BLaER1 (cell line): ENCODE measurements at regions not wholly inside any gene's neighbourhood (a gene's known extent, or its start where the extent isn't known, plus 50 kb on each side); places are given as distances from the start of the nearest gene placed in this dataset.

Experiments used
- H3K27ac ChIP-seq: shearing (Covaris generic); formaldehyde crosslinking; 2 replicates; pipeline ENCODE4 v1.8.1; 2022
- H3K27me3 ChIP-seq: shearing (Covaris generic); formaldehyde crosslinking; 2 replicates; pipeline ENCODE4 v1.8.1; 2022
- H3K36me3 ChIP-seq: shearing (Covaris generic); formaldehyde crosslinking; 2 replicates; pipeline ENCODE4 v1.8.1; 2022
- H3K4me1 ChIP-seq: shearing (Covaris generic); formaldehyde crosslinking; 2 replicates; pipeline ENCODE4 v1.8.1; 2022
- H3K4me2 ChIP-seq: shearing (Covaris generic); formaldehyde crosslinking; 2 replicates; pipeline ENCODE4 v1.8.1; 2022
- H3K4me3 ChIP-seq: shearing (Covaris generic); formaldehyde crosslinking; 2 replicates; pipeline ENCODE4 v1.8.1; 2022
- H3K9ac ChIP-seq: shearing (Covaris generic); formaldehyde crosslinking; 2 replicates; pipeline ENCODE4 v1.8.1; 2022
- H3K9me3 ChIP-seq: shearing (Covaris generic); formaldehyde crosslinking; 2 replicates; pipeline ENCODE4 v1.8.1; 2022
- H4K20me1 ChIP-seq: shearing (Covaris generic); formaldehyde crosslinking; 2 replicates; pipeline ENCODE4 v1.8.1; 2022
- Cebpa-rat ChIP-seq: shearing (Covaris generic); IDR thresholded peaks from 2 replicates; pipeline ENCODE4 v1.8.1; 2022

DNA sequence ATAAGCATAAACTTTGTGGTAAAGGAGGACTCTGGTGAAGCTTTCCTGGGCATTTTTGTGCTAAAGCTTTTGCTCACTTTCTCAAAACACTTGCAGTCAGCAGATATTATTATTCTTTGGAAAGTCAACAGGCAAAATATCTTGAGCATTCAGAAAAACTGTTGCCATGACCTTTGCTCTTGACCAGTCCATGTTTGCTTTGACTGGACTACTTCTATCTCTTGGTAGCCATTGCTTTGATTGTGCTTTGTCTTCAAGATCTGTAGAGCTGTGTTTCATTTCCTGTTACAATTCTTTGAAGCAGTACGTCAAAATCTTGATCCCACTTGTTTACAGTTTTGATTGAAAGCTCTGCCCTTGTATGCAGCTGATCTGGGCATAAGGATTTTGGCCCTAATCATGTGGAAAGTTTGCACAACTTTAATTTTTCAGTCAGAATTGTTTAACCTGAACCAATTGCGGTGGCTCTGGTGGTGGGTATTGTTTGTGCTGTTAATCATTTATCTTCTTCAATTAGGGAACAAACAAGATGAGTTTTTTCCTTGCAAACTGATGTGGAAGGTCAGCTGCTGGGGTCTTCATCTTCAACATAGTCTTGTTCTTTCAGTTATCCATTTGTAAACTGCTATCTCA lies 121.5 kb upstream of the NUDT6 start:
- Histone ChIP-seq H3K27ac (no peak overlapping the region), H3K4me2 (no peak overlapping the region), H3K9ac (no peak overlapping the region), H3K27me3 (no peaks in the 10 kb centered on the region), H3K9me3 (peaks cover 34% of the 10 kb centered on the region), H4K20me1 (no peaks in the 10 kb centered on the region), H3K36me3 (peaks cover 15% of the 10 kb centered on the region; the same call in 1 of the 2 replicates), H3K4me3 (no peak overlapping the region), H3K4me1 (no peaks in the 10 kb centered on the region)
- no peak for TF ChIP-seq Cebpa-rat

GRCh38 chr4:123046096-123046495 lies 123.7 kb upstream of the NUDT6 start:
- no peak for TF ChIP-seq Cebpa-rat
- Histone ChIP-seq H3K4me1 (no peaks in the 10 kb centered on the region), H3K4me2 (no peak overlapping the region), H3K4me3 (no peak overlapping the region), H3K9ac (no peak overlapping the region), H3K36me3 (peaks cover 15% of the 10 kb centered on the region; the same call in 1 of the 2 replicates), H3K27ac (no peak overlapping the region), H4K20me1 (no peaks in the 10 kb centered on the region), H3K9me3 (peaks cover 43% of the 10 kb centered on the region), H3K27me3 (no peaks in the 10 kb centered on the region)

- Histone ChIP-seq H3K27ac (no peak overlapping the region), H3K9me3 (peaks cover 47% of the 10 kb centered on the region), H3K9ac (no peak overlapping the region), H3K4me2 (no peak overlapping the region), H3K27me3 (no peaks in the 10 kb centered on the region), H4K20me1 (no peaks in the 10 kb centered on the region), H3K4me1 (no peaks in the 10 kb centered on the region), H3K36me3 (peaks cover 24% of the 10 kb centered on the region), H3K4me3 (no peak overlapping the region)
- no peak for TF ChIP-seq Cebpa-rat
These were observed 127.6 kb upstream of the NUDT6 start for GRCh38 chr4:123050018-123050417.

- no peak overlapping the region for H3K9ac ChIP-seq
- TF ChIP-seq Cebpa-rat: no peak
- peaks cover 45% of the 10 kb centered on the region for H3K9me3 ChIP-seq
These were observed 129.6 kb upstream of the NUDT6 start for GRCh38 chr4:123052007-123052406.

GRCh38 chr4:123055943-123056342 lies 133.5 kb upstream of the NUDT6 start:
- TF ChIP-seq Cebpa-rat: no peak
- no peak overlapping the region for H3K9ac ChIP-seq
- H3K4me2 ChIP-seq: no peak overlapping the region
- H3K27ac ChIP-seq: no peak overlapping the region
- H4K20me1 ChIP-seq: no peaks in the 10 kb centered on the region
- no peaks in the 10 kb centered on the region for H3K27me3 ChIP-seq
- peaks cover 29% of the 10 kb centered on the region for H3K36me3 ChIP-seq
- H3K4me3 ChIP-seq: no peak overlapping the region
- no peaks in the 10 kb centered on the region for H3K4me1 ChIP-seq
- H3K9me3 ChIP-seq: peaks cover 25% of the 10 kb centered on the region

More at GRCh38 chr4:123052007-123052406, 129.6 kb upstream of the NUDT6 start:
- peaks cover 24% of the 10 kb centered on the region for H3K36me3 ChIP-seq
- no peak overlapping the region for H3K27ac ChIP-seq
- H3K4me1 ChIP-seq: no peaks in the 10 kb centered on the region
- no peak overlapping the region for H3K4me2 ChIP-seq
- H3K27me3 ChIP-seq: no peaks in the 10 kb centered on the region
- H3K4me3 ChIP-seq: no peak overlapping the region
- no peaks in the 10 kb centered on the region for H4K20me1 ChIP-seq

DNA sequence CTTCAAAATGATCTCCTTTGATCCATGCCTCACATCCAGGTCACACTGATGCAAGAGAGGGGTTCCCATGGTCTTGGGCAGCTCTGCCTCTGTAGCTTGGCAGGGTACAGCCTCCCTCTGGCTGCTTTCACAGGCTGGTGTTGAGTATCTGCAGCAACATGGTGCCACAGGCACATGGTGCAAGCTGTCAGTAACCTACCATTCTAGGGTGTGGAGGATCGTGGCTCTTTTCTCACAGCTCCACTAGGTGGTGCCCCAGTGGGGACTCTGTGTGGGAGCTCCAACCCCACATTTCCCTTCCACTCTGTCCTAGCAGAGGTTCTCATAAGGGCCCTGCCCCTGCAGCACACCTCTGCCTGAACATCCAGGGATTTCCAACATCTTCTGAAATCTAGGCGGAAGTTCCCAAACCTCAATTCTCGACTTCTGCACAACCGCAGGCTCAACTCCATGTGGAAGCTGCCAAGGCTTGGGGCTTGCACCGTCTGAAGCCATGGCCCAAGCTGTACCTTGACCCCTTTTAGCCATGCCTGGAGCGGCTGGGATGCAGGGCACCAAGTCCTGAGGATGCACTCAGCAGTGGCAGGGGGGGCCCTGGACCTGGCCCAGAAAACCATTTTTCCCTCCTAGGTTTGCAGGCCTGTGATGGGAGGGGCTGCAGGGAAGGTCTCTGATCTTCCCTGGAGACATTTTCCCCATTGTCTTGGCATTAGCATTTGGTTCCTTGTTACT lies 137.8 kb upstream of the NUDT6 start:
- no peak overlapping the region for H3K4me3 ChIP-seq
- no peak overlapping the region for H3K27ac ChIP-seq
- H3K9me3 ChIP-seq: no peaks in the 10 kb centered on the region; the same call in 1 of the 2 replicates
- H3K27me3 ChIP-seq: no peaks in the 10 kb centered on the region
- no peak for TF ChIP-seq Cebpa-rat
- no peaks in the 10 kb centered on the region for H3K4me1 ChIP-seq
- H3K36me3 ChIP-seq: peaks cover 17% of the 10 kb centered on the region
- H3K4me2 ChIP-seq: no peak overlapping the region
- no peaks in the 10 kb centered on the region for H4K20me1 ChIP-seq
- H3K9ac ChIP-seq: no peak overlapping the region

DNA sequence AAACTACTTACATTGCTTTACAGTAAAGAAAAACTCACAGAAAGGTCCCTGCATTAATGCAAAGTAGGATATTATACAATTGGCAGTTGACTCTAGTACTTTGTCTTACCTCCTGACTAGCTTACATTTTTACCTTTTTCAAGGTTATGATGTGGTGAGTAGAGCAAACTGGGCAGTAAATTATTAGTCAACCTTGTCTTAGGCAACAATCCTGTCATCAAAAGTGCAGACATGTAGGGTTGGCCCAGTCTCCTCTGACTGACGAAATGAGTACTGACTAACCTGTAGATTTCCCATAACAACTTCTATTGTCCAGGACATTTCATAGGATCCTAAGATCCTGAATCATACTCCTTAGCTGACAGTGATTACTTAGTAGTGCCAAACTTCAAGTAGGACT lies 142.0 kb upstream of the NUDT6 start:
- H3K4me1 ChIP-seq: no peaks in the 10 kb centered on the region
- TF ChIP-seq Cebpa-rat: no peak
- no peak overlapping the region for H3K4me2 ChIP-seq
- H3K36me3 ChIP-seq: peaks cover 17% of the 10 kb centered on the region
- no peak overlapping the region for H3K9ac ChIP-seq
- H3K4me3 ChIP-seq: no peak overlapping the region
- no peaks in the 10 kb centered on the region for H3K27me3 ChIP-seq
- H3K9me3 ChIP-seq: no peaks in the 10 kb centered on the region
- no peak overlapping the region for H3K27ac ChIP-seq
- no peaks in the 10 kb centered on the region for H4K20me1 ChIP-seq

DNA sequence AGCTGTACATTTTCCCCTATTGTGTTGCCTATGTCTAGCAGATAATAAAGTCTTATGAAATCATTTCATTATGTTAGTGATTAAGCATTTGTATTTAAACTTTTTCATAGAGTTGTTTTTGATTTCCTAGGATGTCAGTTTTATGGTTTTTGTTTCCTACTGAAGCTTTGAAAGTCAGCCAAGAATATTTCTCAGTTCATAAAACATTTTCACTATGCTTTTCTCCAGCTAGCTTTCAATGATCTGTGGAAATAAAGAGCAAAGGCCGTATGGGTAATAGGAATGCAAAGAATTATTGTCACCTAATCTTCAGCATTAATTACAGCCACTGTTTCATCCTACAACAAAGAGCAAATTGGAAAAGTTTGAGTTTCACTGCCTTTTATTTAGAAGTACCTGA lies 145.7 kb upstream of the NUDT6 start:
- Histone ChIP-seq H3K4me2 (no peak overlapping the region), H3K27ac (no peak overlapping the region)

DNA sequence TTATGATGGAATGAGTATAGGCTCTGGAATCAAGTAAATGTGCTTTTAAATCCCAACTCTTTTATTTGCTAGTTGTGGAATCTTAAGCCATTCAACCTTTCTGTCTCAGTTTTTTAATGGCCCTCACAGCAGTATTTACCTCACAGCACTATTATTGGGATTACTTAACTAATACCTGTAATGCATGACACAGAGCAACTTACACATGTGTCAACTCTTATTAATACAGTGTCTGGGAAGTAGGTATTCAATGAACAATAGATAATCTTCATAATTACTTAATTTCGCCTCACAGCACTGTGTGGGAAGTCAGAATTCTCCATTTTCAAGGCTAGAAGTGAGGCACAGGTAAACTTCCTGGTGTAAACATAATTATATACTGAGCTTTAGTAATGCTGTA lies 149.7 kb upstream of the NUDT6 start:
- H4K20me1 ChIP-seq: no peaks in the 10 kb centered on the region
- H3K27me3 ChIP-seq: no peaks in the 10 kb centered on the region
- no peak overlapping the region for H3K4me2 ChIP-seq
- H3K4me1 ChIP-seq: no peaks in the 10 kb centered on the region
- no peak overlapping the region for H3K4me3 ChIP-seq
- no peaks in the 10 kb centered on the region for H3K9me3 ChIP-seq
- no peak overlapping the region for H3K27ac ChIP-seq
- no peak for TF ChIP-seq Cebpa-rat
- no peaks in the 10 kb centered on the region for H3K36me3 ChIP-seq
- H3K9ac ChIP-seq: no peak overlapping the region

More for the DNA sequence above, 145.7 kb upstream of the NUDT6 start:
- H3K36me3 ChIP-seq: no peaks in the 10 kb centered on the region
- no peak overlapping the region for H3K9ac ChIP-seq
- TF ChIP-seq Cebpa-rat: no peak
- H3K9me3 ChIP-seq: no peaks in the 10 kb centered on the region
- no peak overlapping the region for H3K4me3 ChIP-seq
- H4K20me1 ChIP-seq: no peaks in the 10 kb centered on the region
- H3K27me3 ChIP-seq: no peaks in the 10 kb centered on the region
- H3K4me1 ChIP-seq: no peaks in the 10 kb centered on the region

DNA sequence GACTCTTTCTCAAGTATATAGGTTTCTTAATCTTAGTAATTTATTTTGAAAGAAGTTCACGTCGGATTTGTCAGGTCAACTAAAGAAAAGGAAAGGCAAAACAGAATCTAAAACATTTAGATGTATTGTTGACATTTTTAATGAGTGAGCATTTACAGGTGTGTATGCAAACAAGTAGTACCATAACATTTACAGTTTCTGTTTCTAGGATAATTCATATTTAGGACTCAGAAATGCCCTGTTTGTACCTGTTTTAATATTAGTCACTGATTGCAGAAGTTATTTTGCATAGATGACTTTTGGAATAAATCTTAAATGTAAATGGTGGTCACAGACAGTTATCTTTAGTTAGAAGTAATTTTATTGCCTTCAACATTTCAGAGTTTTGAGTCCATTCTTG lies 151.3 kb upstream of the NUDT6 start:
- Histone ChIP-seq H3K4me2 (no peak overlapping the region), H3K4me3 (no peak overlapping the region), H3K9me3 (no peaks in the 10 kb centered on the region), H4K20me1 (no peaks in the 10 kb centered on the region), H3K9ac (no peak overlapping the region), H3K36me3 (no peaks in the 10 kb centered on the region), H3K27ac (no peak overlapping the region), H3K27me3 (no peaks in the 10 kb centered on the region), H3K4me1 (no peaks in the 10 kb centered on the region)
- TF ChIP-seq Cebpa-rat: no peak
